HTR-8/SVneo (cell line): ENCODE measurements at regions not wholly inside any gene's neighbourhood (a gene's known extent, or its start where the extent isn't known, plus 50 kb on each side); places are given as distances from the start of the nearest gene placed in this dataset.

Experiments used
- DNase-seq: peaks from one replicate; pipeline ENCODE4 v3.0.0; 2011; ENCODE audit warnings: low spot score, mixed read lengths; ENCODE audit not compliant: insufficient read length
- FAIRE-seq: peaks from 2 replicates; lab custom pipeline; 2011; peaks lifted over from hg19 to GRCh38; lab: Jason Lieb, UNC

GRCh38 chr5:54727874-54728587 is 210.5 kb downstream of the SNX18 start:
- DNase-seq (no peak), FAIRE-seq (no peak)

GRCh38 chr5:54725391-54726280 is 208.1 kb downstream of the SNX18 start:
- FAIRE-seq (no peak), DNase-seq (no peak)

GRCh38 chr5:54722846-54723433 is 205.4 kb downstream of the SNX18 start:
- FAIRE-seq, result no peak

GRCh38 chr5:54721951-54722654 is 204.5 kb downstream of the SNX18 start:
- FAIRE-seq, result no peak
- DNase-seq, result no peak

More at GRCh38 chr5:54722846-54723433, 205.4 kb downstream of the SNX18 start:
- DNase-seq, result no peak

GRCh38 chr5:54721116-54721515 is 203.6 kb downstream of the SNX18 start:
- FAIRE-seq, result no peak
- DNase-seq, result no peak

GRCh38 chr5:54720341-54720740 is 202.8 kb downstream of the SNX18 start:
- DNase-seq, result no peak
- peak; percentile 38 for FAIRE-seq

GRCh38 chr5:54719384-54720283 is 202.1 kb downstream of the SNX18 start:
- DNase-seq, result peak; percentile 34
- FAIRE-seq, result peak; percentile 80

GRCh38 chr5:54718656-54719055 is 201.1 kb downstream of the SNX18 start:
- DNase-seq (no peak), FAIRE-seq (no peak)

- FAIRE-seq, result peak; percentile 31
Observed at GRCh38 chr5:54717870-54718269, 200.3 kb downstream of the SNX18 start.

GRCh38 chr5:54717459-54717858 is 199.9 kb downstream of the SNX18 start:
- DNase-seq, result no peak
- FAIRE-seq, result no peak

More at GRCh38 chr5:54717870-54718269, 200.3 kb downstream of the SNX18 start:
- no peak for DNase-seq

GRCh38 chr5:54713923-54714581 is 196.5 kb downstream of the SNX18 start:
- DNase-seq (no peak), FAIRE-seq (no peak)

GRCh38 chr5:54709096-54709495 is 191.5 kb downstream of the SNX18 start:
- FAIRE-seq, result no peak
- no peak for DNase-seq

- DNase-seq, result no peak
- FAIRE-seq, result no peak
Observed at GRCh38 chr5:54707841-54708240, 190.3 kb downstream of the SNX18 start.

- FAIRE-seq (no peak), DNase-seq (no peak)
Observed at GRCh38 chr5:54705994-54706653, 188.6 kb downstream of the SNX18 start.

GRCh38 chr5:54704825-54705224 is 187.3 kb downstream of the SNX18 start:
- no peak for DNase-seq
- no peak for FAIRE-seq

GRCh38 chr5:54704333-54704732 is 186.8 kb downstream of the SNX18 start:
- DNase-seq (no peak), FAIRE-seq (no peak)

- DNase-seq (no peak), FAIRE-seq (no peak)
Observed at GRCh38 chr5:54703565-54704255, 186.2 kb downstream of the SNX18 start.

- FAIRE-seq (peak; percentile 60), DNase-seq (peak; percentile 36)
Observed at GRCh38 chr5:54703133-54703532, 185.6 kb downstream of the SNX18 start.
